Common myeloid progenitor, CD34-positive (primary cell): ENCODE measurements at regions not wholly inside any gene's neighbourhood (a gene's known extent, or its start where the extent isn't known, plus 50 kb on each side); places are given as distances from the start of the nearest gene placed in this dataset.

Source experiments
- CTCF ChIA-PET: fragments of 350-600 bp; sonication (Branson Sonifier 250); formaldehyde crosslinking; loops from one replicate; lab custom pipeline; 2021; ENCODE audit warnings: antibody characterized with exemption; lab: Charles Lee
- POLR2A ChIA-PET: fragments of 350-600 bp; sonication (Branson Sonifier 250); formaldehyde crosslinking; loops from one replicate; lab custom pipeline; 2021; ENCODE audit warnings: antibody characterized with exemption; lab: Charles Lee
- DNase-seq, 3 donors: peaks; one replicate each; pipeline versions ENCODE4 v3.0.0 to v3.0.0-alpha.2; 2013
- H3K27ac ChIP-seq, 2 experiments: 1 replicate in 1 of 2; 2 replicates in 1 of 2; pipeline ENCODE4 v1.7.0; 2013; ENCODE audit warnings: inconsistent platforms in 2 of 2, low read length in 2 of 2, mild to moderate bottlenecking in 2 of 2, low read depth in 1 of 2, moderate library complexity in 1 of 2; ENCODE audit not compliant: severe bottlenecking in 2 of 2, insufficient read depth in 1 of 2, poor library complexity in 1 of 2
- H3K27me3 ChIP-seq, 5 experiments: replicated peaks in 2 of 5; 1 replicate in 3 of 5; 2 replicates in 2 of 5; pipeline versions ENCODE4 v1.6.1 to v1.7.0; 2013; ENCODE audit warnings: low read length in 4 of 5, mild to moderate bottlenecking in 2 of 5, moderate library complexity in 2 of 5, inconsistent platforms in 1 of 5; ENCODE audit not compliant: insufficient read depth in 5 of 5, control insufficient read depth in 4 of 5
- H3K36me3 ChIP-seq, 4 experiments: 1 replicate in 2 of 4; 2 replicates in 2 of 4; pipeline versions ENCODE4 v1.6.1 to v1.7.0; 2013; ENCODE audit warnings: low read length in 3 of 4, control low read depth in 1 of 4, mild to moderate bottlenecking in 1 of 4; ENCODE audit not compliant: control insufficient read depth in 4 of 4, insufficient read depth in 4 of 4
- H3K4me1 ChIP-seq, 4 experiments: 1 replicate in 3 of 4; 2 replicates in 1 of 4; pipeline versions ENCODE4 v1.6.1 to v1.7.1; 2013; ENCODE audit warnings: low read length in 3 of 4, mild to moderate bottlenecking in 3 of 4, control low read depth in 1 of 4, inconsistent platforms in 1 of 4, moderate library complexity in 1 of 4; ENCODE audit not compliant: control insufficient read depth in 4 of 4, insufficient read depth in 4 of 4; ENCODE audit errors: control extremely low read depth in 1 of 4
- H3K4me3 ChIP-seq, 7 experiments: 1 replicate in 4 of 7; 2 replicates in 3 of 7; pipeline versions ENCODE4 v1.5.1 to v1.7.0; 2013; ENCODE audit warnings: mild to moderate bottlenecking in 7 of 7, low read length in 6 of 7, moderate library complexity in 6 of 7, inconsistent platforms in 2 of 7, low read depth in 2 of 7, control low read depth in 1 of 7; ENCODE audit not compliant: insufficient read depth in 4 of 7, control insufficient read depth in 1 of 7; ENCODE audit errors: extremely low read depth in 1 of 7
- H3K9me3 ChIP-seq, 5 experiments: 1 replicate in 4 of 5; 2 replicates in 1 of 5; pipeline versions ENCODE4 v1.6.1 to v1.7.1; 2013; ENCODE audit warnings: low read length in 4 of 5, mild to moderate bottlenecking in 2 of 5, inconsistent platforms in 1 of 5, low read depth in 1 of 5, moderate library complexity in 1 of 5; ENCODE audit not compliant: control insufficient read depth in 4 of 5, insufficient read depth in 2 of 5; ENCODE audit errors: control extremely low read depth in 1 of 5
- WGBS: methylation state at CpG from one replicate; pipeline ENCODE4 v1.1.5; 2013; ENCODE audit not compliant: insufficient coverage; 5-methylcytosine and 5-hydroxymethylcytosine counted together

GRCh38 chr6:118383924-118384323, 164.2 kb upstream of the PLN start:
- H3K27ac ChIP-seq, result no peak overlapping the region
- H3K9me3 ChIP-seq, result no peaks in the 10 kb centered on the region
- H3K4me1 ChIP-seq, result no peaks in the 10 kb centered on the region
- no peak overlapping the region for H3K4me3 ChIP-seq
- ChIA-PET POLR2A (no interaction called here), CTCF (interaction anchor here (0.7 kb wide), 1 partner anchor 12 kb away, joined by 3 read pairs; no protein-coding TSS in a partner anchor)
- 100% methylated on average over 1 of the region's 1 CpG for WGBS
- H3K27me3 ChIP-seq, result no peaks in the 10 kb centered on the region
- H3K36me3 ChIP-seq, result no peaks in the 10 kb centered on the region
- no peak for DNase-seq

GRCh38 chr6:118386975-118387374, 161.1 kb upstream of the PLN start:
- no peak overlapping the region for H3K27ac ChIP-seq
- peak in 2 of 3 donors; percentile 1 to 7 for DNase-seq
- no peaks in the 10 kb centered on the region for H3K36me3 ChIP-seq
- peaks cover 0 to 4% (median 0%) of the 10 kb centered on the region in 5 experiments for H3K27me3 ChIP-seq
- ChIA-PET POLR2A (no interaction called here), CTCF (no interaction called here)
- no peaks in the 10 kb centered on the region for H3K9me3 ChIP-seq
- no peak overlapping the region for H3K4me3 ChIP-seq
- no peaks in the 10 kb centered on the region for H3K4me1 ChIP-seq
- no CpG with 5 or more reads among the region's 1 CpG for WGBS

- H3K4me3 ChIP-seq, result no peak overlapping the region
- ChIA-PET POLR2A (no interaction called here), CTCF (no interaction called here)
- 100% methylated on average over 1 of the region's 7 CpGs for WGBS
- DNase-seq, result no peak
- no peaks in the 10 kb centered on the region for H3K9me3 ChIP-seq
- no peaks in the 10 kb centered on the region for H3K36me3 ChIP-seq
- no peak overlapping the region for H3K27ac ChIP-seq
- peaks cover 0 to 4% (median 0%) of the 10 kb centered on the region in 5 experiments for H3K27me3 ChIP-seq
- H3K4me1 ChIP-seq, result no peaks in the 10 kb centered on the region
Observed at GRCh38 chr6:118387921-118388701, 160.0 kb upstream of the PLN start.

DNA sequence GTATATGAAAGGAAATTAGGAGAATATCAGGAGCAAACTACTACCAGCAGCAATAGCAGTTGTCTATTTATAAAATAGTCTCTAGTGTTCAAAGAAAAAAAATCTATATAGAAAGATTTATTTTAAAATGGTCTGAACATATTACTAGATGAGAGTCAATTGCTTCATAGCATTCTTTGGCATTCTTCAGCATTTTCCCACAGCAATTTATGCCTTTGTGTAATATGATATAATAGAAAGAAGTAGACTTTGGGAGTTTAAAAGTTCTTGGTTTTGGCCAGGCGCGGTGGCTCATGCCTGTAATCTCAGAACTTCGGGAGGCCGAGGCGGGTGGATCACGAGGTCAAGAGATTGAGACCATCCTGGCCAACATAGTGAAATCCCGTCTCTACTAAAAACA, 157.0 kb upstream of the PLN start:
- Histone ChIP-seq H3K9me3 (no peaks in the 10 kb centered on the region), H3K4me3 (no peak overlapping the region), H3K4me1 (no peaks in the 10 kb centered on the region), H3K27me3 (peaks cover 0 to 4% (median 0%) of the 10 kb centered on the region in 5 experiments), H3K27ac (no peak overlapping the region), H3K36me3 (no peaks in the 10 kb centered on the region)
- no peak for DNase-seq
- 97% methylated on average over 5 of the region's 7 CpGs for WGBS
- ChIA-PET POLR2A (no interaction called here), CTCF (no interaction called here)

- H3K27me3 ChIP-seq, result peaks cover 0 to 2% (median 0%) of the 10 kb centered on the region in 5 experiments
- no peaks in the 10 kb centered on the region for H3K4me1 ChIP-seq
- no peak overlapping the region for H3K27ac ChIP-seq
- 100% methylated on average over 1 of the region's 2 CpGs for WGBS
- no peak for DNase-seq
- ChIA-PET POLR2A (no interaction called here), CTCF (no interaction called here)
- H3K4me3 ChIP-seq, result no peak overlapping the region
- H3K9me3 ChIP-seq, result no peaks in the 10 kb centered on the region
- H3K36me3 ChIP-seq, result no peaks in the 10 kb centered on the region
Observed at GRCh38 chr6:118394106-118394505, 154.0 kb upstream of the PLN start.

- Histone ChIP-seq H3K27ac (no peak overlapping the region), H3K36me3 (no peaks in the 10 kb centered on the region), H3K27me3 (no peaks in the 10 kb centered on the region), H3K4me1 (no peaks in the 10 kb centered on the region), H3K9me3 (no peaks in the 10 kb centered on the region), H3K4me3 (no peak overlapping the region)
- DNase-seq, result no peak
- POLR2A ChIA-PET, result no interaction called here
- CTCF ChIA-PET, result no interaction called here
- WGBS, result 96% methylated on average over 2 of the region's 2 CpGs
Observed at GRCh38 chr6:118396969-118397368, 151.1 kb upstream of the PLN start.

DNA sequence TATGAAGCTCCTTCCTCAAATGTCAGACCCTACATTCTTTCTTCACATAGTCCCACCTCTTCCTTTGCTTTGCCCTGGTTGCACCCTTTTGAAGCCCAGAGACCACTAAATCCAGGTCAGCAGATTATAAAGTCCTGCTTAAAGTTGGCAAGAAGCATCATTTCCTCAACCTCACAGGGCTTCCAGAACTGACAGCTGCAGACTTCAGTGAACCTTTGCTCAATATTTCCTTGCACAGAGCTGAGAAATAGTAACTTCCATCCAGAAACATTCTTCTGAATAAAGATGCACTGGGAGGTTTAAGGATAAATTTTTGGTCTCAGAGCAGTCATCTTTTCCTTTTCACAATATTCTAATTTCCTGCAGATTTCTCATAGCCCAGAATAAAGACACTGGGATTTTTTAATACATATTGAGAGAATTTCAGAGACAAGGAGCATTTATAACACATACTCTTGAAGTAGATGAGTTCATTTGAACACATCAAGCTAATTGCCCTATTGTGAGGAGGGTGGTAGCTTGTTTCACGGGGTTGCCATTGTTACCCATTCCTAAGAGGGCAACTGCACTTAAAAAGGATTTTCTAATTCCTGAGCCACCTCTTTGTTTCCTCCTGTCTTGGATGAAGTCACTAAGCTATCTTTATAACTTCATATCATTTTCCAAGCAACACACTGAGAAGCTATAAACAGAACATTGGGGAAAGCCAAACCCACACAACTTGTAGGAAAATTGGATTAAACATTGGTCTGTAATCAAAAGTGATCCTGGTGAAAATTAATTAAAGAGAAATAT, 150.2 kb upstream of the PLN start:
- ChIA-PET CTCF (no interaction called here), POLR2A (no interaction called here)
- no peaks in the 10 kb centered on the region for H3K9me3 ChIP-seq
- no peak for DNase-seq
- H3K4me1 ChIP-seq, result no peaks in the 10 kb centered on the region
- H3K36me3 ChIP-seq, result no peaks in the 10 kb centered on the region
- no peak overlapping the region for H3K4me3 ChIP-seq
- WGBS, result 100% methylated on average over 1 of the region's 1 CpG
- H3K27ac ChIP-seq, result no peak overlapping the region
- no peaks in the 10 kb centered on the region for H3K27me3 ChIP-seq
